KG1 (cell line): ENCODE measurements at regions not wholly inside any gene's neighbourhood (a gene's known extent, or its start where the extent isn't known, plus 50 kb on each side); places are given as distances from the start of the nearest gene placed in this dataset.
"Not testable (repeated sequence)": the region's sequence is repeated elsewhere in the genome, so short reads cannot be mapped to it uniquely, and the experiment has no call there.

Experiments used
- DNase-seq: peaks from one replicate; lab custom pipeline; 2025; lab: John Stamatoyannopoulos, UW

GRCh38 chr7:114083166-114084001, 164.6 kb upstream of the PPP1R3A start:
- no peak for DNase-seq

GRCh38 chr7:114082642-114083165, 163.9 kb upstream of the PPP1R3A start:
- no peak for DNase-seq

GRCh38 chr7:114081606-114082425, 163.0 kb upstream of the PPP1R3A start:
- DNase-seq = no peak

- DNase-seq = not testable (repeated sequence)
These were observed 158.3 kb upstream of the PPP1R3A start for GRCh38 chr7:114077158-114077524.

- not testable (repeated sequence) for DNase-seq
These were observed 157.8 kb upstream of the PPP1R3A start for GRCh38 chr7:114076392-114077157.

GRCh38 chr7:114073701-114074100, 154.9 kb upstream of the PPP1R3A start:
- DNase-seq = no peak

- no peak for DNase-seq
These were observed 151.4 kb upstream of the PPP1R3A start for GRCh38 chr7:114070246-114070645.

- DNase-seq = no peak
These were observed 144.0 kb upstream of the PPP1R3A start for GRCh38 chr7:114062810-114063209.

GRCh38 chr7:114051871-114052331, 133.1 kb upstream of the PPP1R3A start:
- DNase-seq = peak; percentile 7

- no peak for DNase-seq
These were observed 131.8 kb upstream of the PPP1R3A start for GRCh38 chr7:114050571-114050970.

GRCh38 chr7:114048386-114049235, 129.8 kb upstream of the PPP1R3A start:
- DNase-seq = no peak

- DNase-seq = no peak
These were observed 129.1 kb upstream of the PPP1R3A start for GRCh38 chr7:114047889-114048288.

- no peak for DNase-seq
These were observed 114.7 kb upstream of the PPP1R3A start for GRCh38 chr7:114033475-114033874.

GRCh38 chr7:114026486-114027089, 107.8 kb upstream of the PPP1R3A start:
- DNase-seq = peak; percentile 30

GRCh38 chr7:114021135-114021534, 102.3 kb upstream of the PPP1R3A start:
- DNase-seq = no peak

- DNase-seq = no peak
These were observed 89.9 kb upstream of the PPP1R3A start for GRCh38 chr7:114008696-114009095.

- DNase-seq = no peak
These were observed 88.6 kb upstream of the PPP1R3A start for GRCh38 chr7:114007386-114007785.

- DNase-seq = no peak
These were observed 80.1 kb upstream of the PPP1R3A start for GRCh38 chr7:113998934-113999333.

GRCh38 chr7:113996405-113996804, 77.6 kb upstream of the PPP1R3A start:
- no peak for DNase-seq

GRCh38 chr7:113986216-113986615, 67.4 kb upstream of the PPP1R3A start:
- no peak for DNase-seq

GRCh38 chr7:113976508-113976907, 57.7 kb upstream of the PPP1R3A start:
- DNase-seq = no peak
